ENCODE measurements at regions not wholly inside any gene's neighbourhood (a gene's known extent, or its start where the extent isn't known, plus 50 kb on each side); places are given as distances from the start of the nearest gene placed in this dataset.

DNA sequence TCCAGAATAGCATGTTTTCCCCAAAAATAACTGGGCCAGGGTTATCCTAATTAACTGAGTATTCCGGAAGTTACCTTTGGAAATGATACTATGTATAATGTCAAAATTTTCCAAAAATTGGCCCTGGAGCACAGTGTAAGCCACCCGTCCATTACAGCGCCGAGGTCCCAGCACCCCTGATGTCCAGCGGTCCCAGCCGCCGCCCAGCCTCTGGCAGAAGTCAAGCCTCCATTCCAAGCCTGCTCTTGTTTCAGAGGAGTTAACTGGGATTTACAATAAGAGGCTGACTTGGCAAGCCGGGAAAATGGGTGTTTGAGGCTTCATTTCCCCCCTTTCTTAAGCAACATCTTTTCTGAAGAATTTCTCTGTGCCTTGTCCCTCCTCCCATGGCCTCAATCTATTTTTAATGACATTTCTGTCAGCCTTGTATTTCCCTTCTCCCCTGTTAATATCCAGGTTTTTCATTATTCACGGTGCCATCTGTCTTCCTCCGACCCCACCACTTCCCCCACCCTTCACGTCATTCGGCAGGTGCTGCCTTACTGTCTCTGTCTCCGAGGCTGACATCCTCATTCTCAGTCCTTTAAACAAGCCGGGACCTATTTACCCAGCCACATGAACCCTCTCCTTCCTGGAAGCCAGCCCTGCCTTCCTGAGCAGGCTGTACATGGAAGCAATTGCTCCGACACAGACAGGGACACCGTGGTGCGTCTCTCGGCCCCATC, 490.9 kb downstream of the NPHP4 start:
- Histone ChIP-seq H3K4me1 (ENCODE audit: control insufficient read depth in 1 of 2, insufficient read depth in 2 of 2, low read length in 2 of 2) (no peaks in the 10 kb centered on the region), H3K36me3 (ENCODE audit: control insufficient read depth in 1 of 2, insufficient read depth in 2 of 2, low read length in 2 of 2) (no peaks in the 10 kb centered on the region), H3K27ac (ENCODE audit: low read depth, low read length) (no peak overlapping the region), H3K79me2 (ENCODE audit: insufficient read depth, low read length) (no peaks in the 10 kb centered on the region), H3K9me3 (ENCODE audit: control insufficient read depth in 1 of 2, insufficient read depth in 1 of 2, low read depth in 1 of 2, low read length in 2 of 2) (no peaks in the 10 kb centered on the region), H3K4me2 (ENCODE audit: low read length) (no peak overlapping the region), H4K20me1 (ENCODE audit: insufficient read depth) (no peaks in the 10 kb centered on the region), H3K27me3 (ENCODE audit: insufficient read depth, low read length) (peaks cover 17% of the 10 kb centered on the region; the same call in 1 of the 2 replicates), H3K4me3 (replicated peaks in 1 of 2; ENCODE audit: low read depth in 1 of 2, low read length in 2 of 2) (no peak overlapping the region), H3K9ac (ENCODE audit: low read length) (no peak overlapping the region), H3K9me2 (ENCODE audit: insufficient read depth) (no peaks in the 10 kb centered on the region), H2AFZ (ENCODE audit: low read depth, low read length, poor library complexity, severe bottlenecking) (no peak overlapping the region)
- no peak for DNase-seq (ENCODE audit: low read depth, low spot score)
- ChIA-PET CTCF (no interaction called here), POLR2A (no interaction called here), RAD21 (ENCODE audit: low non-redundant PET in 1 of 2, low total read pairs in 2 of 2, uncharacterized antibody in 2 of 2, unreplicated experiment in 2 of 2) (no interaction called here)
- ATAC-seq, result no peak
- BruUV-seq (replicated peaks), result no TSS peak
- intact Hi-C loops (cut with micrococcal nuclease), result no loop called here
- TF ChIP-seq ZFX (IDR thresholded peaks at IDR 0.05) (no peak), RAD21 (IDR thresholded peaks at IDR 0.05; ENCODE audit: low read depth) (no peak), REST (IDR thresholded peaks at IDR 0.05; ENCODE audit: low read depth) (no peak), POLR2A (IDR thresholded peaks at IDR 0.05; ENCODE audit: borderline replicate concordance, extremely low read depth, insufficient read depth, insufficient read length) (no peak), ELF1 (IDR thresholded peaks at IDR 0.05; ENCODE audit: borderline replicate concordance, low read depth) (no peak), EZH2phosphoT487 (IDR thresholded peaks at IDR 0.05; ENCODE audit: borderline replicate concordance) (no peak), ATF3 (IDR thresholded peaks at IDR 0.05) (no peak), CEBPB (IDR thresholded peaks at IDR 0.05; ENCODE audit: low read depth) (no peak), MAX (IDR thresholded peaks at IDR 0.05) (no peak), JUND (IDR thresholded peaks at IDR 0.05) (no peak), YY1 (IDR thresholded peaks at IDR 0.05; ENCODE audit: extremely low read depth, insufficient replicate concordance, low read depth, low read length) (no peak), SRF (IDR thresholded peaks at IDR 0.05; ENCODE audit: low read depth) (no peak)

Data from HCT116 (cell line).